HG03097 (cell line): ENCODE measurements at regions not wholly inside any gene's neighbourhood (a gene's known extent, or its start where the extent isn't known, plus 50 kb on each side); places are given as distances from the start of the nearest gene placed in this dataset.

Source experiments
- ATAC-seq: cut with Tn5 transposase; IDR thresholded peaks from one replicate; pipeline ENCODE4 v1.9.1; 2021; ENCODE audit not compliant: unreplicated experiment, low FRiP score

- peak; percentile 93 for ATAC-seq
These were observed 394.1 kb upstream of the ATP5MC3 start for GRCh38 chr2:175575346-175576258.

DNA sequence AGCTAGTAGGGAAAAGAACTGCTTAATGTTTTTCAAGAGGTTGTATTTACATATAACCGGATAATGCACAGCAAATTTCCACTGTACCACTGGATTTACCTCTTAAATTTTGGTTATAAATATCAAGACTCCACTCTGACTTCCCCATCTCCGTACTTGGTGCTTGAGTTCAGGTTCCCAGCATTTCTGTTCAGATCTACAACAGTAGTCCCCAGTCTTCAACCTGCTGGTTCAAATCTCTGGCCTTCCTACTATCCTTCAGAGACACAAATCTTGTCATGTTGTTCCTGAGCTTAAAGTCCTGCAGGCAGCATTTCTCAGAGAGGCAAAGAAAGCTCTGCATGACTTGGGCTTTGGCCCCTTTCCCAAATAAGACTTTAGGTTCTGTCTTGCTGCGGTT is 392.6 kb upstream of the ATP5MC3 start:
- no peak for ATAC-seq

DNA sequence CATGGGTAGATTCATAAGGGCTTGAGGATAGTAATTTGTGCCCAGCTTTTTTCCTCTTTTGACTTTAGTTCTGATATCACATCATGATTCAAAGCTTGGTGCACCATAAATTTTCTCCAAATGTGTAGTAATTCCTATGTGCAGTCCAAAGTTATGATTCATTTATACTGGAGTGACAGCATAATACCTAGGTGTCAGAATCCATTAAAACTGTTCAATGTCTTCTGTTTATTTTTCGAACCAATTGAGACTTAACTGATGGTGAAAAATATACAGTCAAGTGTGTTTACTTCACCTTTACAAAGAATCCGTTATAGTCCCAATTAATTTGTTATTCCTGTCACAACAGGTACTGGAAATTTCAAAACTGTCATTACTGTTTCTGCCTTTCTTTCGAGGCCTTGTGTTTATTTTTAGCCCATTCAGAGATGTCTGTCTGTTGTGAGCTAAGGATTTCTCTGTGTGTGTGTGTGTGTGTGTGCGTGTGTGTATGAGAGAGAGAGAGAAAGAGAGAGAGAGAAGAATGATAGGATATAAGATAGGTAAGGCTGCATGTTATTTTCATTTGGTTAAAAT is 389.7 kb upstream of the ATP5MC3 start:
- ATAC-seq = no peak

GRCh38 chr2:175568109-175568730 is 386.7 kb upstream of the ATP5MC3 start:
- ATAC-seq = no peak

DNA sequence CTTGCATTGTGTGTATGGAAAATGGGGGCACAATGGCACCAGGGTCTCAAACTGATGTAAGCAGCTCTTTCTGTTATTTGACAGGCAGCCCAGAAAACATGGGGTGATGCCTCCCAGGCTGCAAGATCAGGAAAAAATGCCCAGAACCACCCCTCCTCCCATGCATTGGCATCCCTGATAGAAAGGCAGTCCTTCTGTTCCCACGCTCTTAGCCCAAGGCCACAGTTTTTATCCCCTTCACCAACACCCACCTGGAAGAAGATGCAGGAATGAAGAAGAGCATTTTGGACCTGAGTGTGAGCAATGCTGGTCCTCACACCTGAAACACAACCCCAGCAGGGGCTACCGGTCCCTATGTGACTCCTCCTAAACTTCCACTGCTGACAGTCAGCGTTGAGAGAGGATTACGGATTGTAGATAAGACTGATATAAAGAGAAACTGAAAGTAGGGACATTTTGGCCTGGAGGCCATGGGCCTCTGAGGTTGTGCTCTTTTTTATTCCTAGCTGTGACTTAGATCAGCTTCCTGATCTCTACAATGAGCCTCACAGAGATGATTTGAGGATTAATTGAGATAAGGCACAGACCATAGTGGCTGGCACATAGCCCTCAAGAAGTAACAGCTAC is 386.0 kb upstream of the ATP5MC3 start:
- no peak for ATAC-seq

DNA sequence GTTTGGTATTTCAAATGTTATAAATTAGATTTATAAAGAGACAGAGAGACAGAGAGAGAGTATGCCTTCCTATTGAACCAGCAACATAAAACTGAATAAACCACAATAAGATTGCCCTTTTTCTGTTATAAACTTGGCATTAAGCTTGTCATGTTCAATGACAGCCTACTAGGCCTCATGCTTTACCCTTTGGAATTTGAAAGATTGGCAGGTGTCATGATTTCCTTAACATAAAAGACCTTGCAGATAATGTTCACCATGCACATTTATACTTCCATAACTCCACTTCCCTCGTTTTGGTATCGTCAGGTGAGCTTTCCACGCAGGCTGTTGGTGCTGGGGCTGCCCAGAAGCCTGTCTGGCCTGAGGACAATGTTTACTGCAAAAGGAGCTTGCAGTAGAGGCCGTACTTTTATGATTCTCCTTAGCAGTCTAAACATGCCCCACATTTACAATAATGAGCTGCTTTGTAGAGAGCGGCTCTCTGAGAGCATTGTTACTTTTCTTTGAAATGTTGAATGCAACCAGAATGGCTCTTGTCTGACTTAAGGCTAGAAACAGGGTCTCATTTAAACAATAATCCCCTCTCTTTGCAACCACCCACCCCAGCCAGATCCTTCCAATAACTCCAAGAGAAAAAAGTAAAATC is 379.1 kb upstream of the ATP5MC3 start:
- no peak for ATAC-seq

DNA sequence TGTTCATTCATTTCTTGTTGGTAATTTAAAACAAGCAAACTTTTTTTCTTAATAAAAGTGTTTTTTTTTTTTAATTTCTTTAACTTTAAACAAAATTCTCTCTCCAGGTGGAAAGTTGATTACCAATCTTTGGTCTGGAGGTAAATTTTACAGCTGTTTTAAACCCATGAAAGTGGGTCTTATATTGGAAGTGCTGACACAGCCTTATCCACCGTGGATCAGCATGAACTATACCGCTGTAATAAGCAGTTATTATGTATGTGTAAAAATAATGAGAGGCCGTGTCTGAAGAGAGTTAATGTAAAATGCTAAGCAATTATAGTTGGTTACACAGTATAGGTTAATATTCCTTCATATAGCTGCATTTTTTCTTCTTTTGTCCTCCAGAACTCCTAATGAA is 378.1 kb upstream of the ATP5MC3 start:
- ATAC-seq = no peak

DNA sequence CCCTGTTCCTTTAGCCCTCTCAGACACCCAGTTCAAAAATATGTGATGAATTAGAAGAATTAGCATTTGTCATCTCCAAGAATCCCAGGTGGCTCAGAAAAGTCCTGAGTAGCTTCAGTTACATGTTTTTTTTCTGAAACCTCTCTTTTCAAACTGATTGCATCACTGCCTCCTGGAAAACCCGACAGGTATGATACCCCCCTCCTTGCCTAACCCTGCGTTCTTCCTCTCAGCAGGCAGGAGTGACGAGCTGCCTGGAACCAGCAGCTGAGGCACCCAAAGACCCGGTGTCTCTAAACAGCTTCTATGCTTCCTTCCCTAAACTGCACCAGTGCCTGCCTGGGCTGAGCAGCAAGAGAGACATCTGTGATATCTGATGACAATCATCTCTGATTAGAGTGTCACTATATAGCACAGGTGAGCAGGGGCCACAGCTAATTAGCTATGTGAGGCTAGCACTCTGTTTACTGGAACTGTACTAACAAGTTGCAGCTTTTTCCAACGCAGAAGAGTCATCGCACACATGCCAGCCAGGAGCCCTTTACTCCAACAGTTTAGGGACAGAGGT is 376.4 kb upstream of the ATP5MC3 start:
- ATAC-seq = no peak

- no peak for ATAC-seq
These were observed 372.4 kb upstream of the ATP5MC3 start for GRCh38 chr2:175553910-175554309.

DNA sequence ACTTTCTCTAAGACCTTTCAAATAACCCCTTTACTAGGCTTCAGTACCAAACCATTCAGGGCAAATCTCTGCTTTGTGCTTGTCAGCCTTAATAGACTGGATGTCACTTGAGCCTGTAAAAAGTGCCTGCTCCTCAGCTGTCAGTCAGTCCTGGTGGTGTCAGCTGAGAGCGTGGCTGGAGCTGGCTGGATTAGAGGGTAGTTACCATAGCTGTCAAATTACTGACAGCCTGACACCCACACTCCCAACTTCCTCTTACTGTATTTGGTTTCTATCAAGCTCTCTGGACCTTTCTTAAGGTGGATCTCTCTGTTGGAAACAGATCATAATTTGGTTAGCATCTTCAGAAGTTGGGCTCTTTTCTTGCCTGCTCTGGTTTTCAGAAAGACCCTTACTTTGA is 371.4 kb upstream of the ATP5MC3 start:
- ATAC-seq = no peak

DNA sequence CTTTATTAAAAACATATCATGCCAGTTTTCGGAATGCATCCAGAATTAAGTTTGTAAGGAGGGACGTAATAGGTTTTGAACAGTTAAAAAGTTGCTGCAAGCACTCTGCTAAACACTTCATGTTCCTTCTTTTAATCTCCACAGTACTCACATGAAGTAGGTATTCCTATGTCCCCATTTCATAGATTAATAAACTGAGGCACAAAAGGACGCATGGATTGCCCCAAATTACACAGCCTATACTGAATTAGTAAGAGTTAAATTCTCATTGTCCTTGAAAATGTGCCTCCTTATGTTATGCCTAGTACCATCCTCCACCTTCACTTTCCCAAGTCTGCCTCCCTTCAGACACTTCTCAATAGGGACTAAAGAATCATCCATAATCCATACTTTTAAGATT is 358.9 kb upstream of the ATP5MC3 start:
- no peak for ATAC-seq

DNA sequence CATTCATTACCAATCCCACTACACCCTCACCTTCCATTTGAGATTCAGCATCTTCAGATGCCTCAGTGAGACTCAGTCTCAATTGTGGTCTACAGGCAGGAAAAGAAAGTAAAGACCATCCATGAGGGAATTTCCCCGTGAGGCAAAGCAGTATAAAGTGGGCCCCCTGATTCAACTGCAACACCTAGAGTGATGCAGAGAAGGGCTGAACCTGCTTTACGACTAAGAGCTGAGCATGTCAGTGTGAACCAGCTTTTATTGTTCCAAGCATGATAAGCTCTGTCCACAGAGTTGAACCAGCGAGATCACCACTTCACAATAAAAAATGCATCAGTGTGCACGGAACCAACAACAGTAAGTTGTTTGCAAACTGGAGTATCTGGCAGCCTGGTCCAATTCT is 357.6 kb upstream of the ATP5MC3 start:
- no peak for ATAC-seq

DNA sequence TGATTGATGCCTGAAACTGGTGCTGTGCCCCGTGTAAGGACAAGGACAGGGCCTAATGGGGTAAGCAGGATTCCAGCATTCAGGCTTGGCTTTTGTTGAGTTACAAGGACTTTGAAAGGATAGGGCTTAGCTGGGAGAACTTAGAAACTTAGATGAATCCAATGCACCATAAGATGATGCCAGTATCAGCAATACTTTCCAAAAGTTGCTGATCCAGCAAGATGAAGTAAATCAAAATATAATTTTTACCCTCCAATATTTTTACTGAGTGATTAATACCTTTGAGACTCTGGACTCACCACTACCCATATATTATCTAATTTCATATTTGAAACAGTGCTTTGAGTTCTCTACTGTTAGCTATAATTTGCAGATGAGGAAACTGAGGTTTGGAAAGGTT is 354.5 kb upstream of the ATP5MC3 start:
- ATAC-seq = no peak

DNA sequence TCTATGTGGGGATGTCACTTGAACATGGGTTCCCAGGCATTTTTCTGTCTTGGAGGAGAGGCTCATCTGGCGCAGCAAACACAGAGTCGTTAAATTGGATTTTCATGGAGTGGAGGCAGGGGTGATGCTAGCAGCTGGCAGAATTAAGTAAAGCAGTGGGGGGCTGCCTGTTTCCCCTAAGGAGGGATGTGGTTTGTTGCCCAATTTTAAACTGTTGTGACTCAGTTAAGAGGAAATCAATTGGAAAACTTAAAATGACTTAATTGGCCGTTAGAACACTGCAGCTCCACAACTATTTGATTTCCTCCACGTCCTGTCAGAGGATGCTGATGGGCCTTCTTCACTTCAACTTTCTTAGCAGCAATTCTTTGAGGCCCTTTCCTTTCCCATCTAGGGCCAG is 354.1 kb upstream of the ATP5MC3 start:
- no peak for ATAC-seq

DNA sequence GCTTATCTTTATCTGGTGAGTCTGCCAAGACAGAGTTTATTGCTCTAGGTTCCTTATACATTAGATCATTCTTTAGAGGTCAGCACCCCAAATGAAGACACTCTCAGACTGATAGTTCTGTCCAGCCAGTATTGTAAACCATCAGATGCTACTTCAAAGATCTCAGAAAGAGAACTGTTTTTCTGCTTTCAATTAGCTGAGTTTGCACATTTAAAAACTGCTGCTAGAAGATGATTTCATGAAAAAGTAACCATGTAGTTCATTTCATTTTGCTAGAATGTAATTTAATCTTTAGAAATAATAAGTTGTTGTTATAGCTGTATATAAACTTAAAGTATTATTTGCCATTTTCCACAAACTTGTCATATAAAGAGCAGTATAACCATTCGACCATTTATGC is 344.5 kb upstream of the ATP5MC3 start:
- ATAC-seq = no peak

GRCh38 chr2:175523001-175523400 is 341.5 kb upstream of the ATP5MC3 start:
- ATAC-seq = no peak

- ATAC-seq = no peak
These were observed 336.7 kb upstream of the ATP5MC3 start for GRCh38 chr2:175518206-175518605.

DNA sequence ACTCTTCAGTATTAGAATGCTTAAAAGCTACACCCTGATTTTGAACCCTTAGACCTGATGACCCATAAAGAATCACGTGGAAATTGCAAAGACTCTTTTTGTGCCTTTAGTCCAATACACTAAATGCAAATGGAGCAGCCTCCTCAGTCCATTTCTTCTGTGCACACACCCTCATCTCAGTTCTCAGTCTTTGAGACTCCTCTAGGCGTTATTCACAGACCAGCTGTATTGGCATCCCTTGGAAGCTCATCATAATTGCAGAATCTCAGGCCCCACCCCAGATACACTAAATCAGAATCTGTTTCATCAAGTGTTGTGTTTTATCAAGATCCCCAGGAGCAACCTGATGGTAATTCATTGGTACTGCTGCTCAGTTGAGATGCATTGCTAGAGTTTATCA is 335.0 kb upstream of the ATP5MC3 start:
- no peak for ATAC-seq

GRCh38 chr2:175500255-175500654 is 318.7 kb upstream of the ATP5MC3 start:
- no peak for ATAC-seq

- ATAC-seq = no peak
These were observed 308.9 kb upstream of the ATP5MC3 start for GRCh38 chr2:175490360-175490791.
